NCI-H69 (cell line): ENCODE measurements at regions not wholly inside any gene's neighbourhood (a gene's known extent, or its start where the extent isn't known, plus 50 kb on each side); places are given as distances from the start of the nearest gene placed in this dataset.

Experiments
- DNase-seq: peaks from one replicate; lab custom pipeline; 2025; lab: John Stamatoyannopoulos, UW

- DNase-seq, result no peak
Measured at GRCh38 chr6:90435207-90435899, 138.7 kb upstream of the BACH2 start.

- DNase-seq, result no peak
Measured at GRCh38 chr6:90434094-90434493, 137.5 kb upstream of the BACH2 start.

- DNase-seq, result no peak
Measured at GRCh38 chr6:90432937-90433336, 136.3 kb upstream of the BACH2 start.

- DNase-seq, result no peak
Measured at GRCh38 chr6:90432041-90432775, 135.6 kb upstream of the BACH2 start.

- DNase-seq, result no peak
Measured at GRCh38 chr6:90431576-90431975, 134.9 kb upstream of the BACH2 start.

- no peak for DNase-seq
Measured at GRCh38 chr6:90429713-90430112, 133.1 kb upstream of the BACH2 start.

- no peak for DNase-seq
Measured at GRCh38 chr6:90428514-90428913, 131.9 kb upstream of the BACH2 start.

- no peak for DNase-seq
Measured at GRCh38 chr6:90425161-90425641, 128.6 kb upstream of the BACH2 start.

- no peak for DNase-seq
Measured at GRCh38 chr6:90424580-90424979, 127.9 kb upstream of the BACH2 start.

- no peak for DNase-seq
Measured at GRCh38 chr6:90421666-90422065, 125.0 kb upstream of the BACH2 start.

- no peak for DNase-seq
Measured at GRCh38 chr6:90420500-90420899, 123.9 kb upstream of the BACH2 start.

GRCh38 chr6:90417385-90417784, 120.7 kb upstream of the BACH2 start:
- no peak for DNase-seq

- DNase-seq, result no peak
Measured at GRCh38 chr6:90416322-90416721, 119.7 kb upstream of the BACH2 start.

GRCh38 chr6:90415178-90415577, 118.5 kb upstream of the BACH2 start:
- DNase-seq, result no peak

- no peak for DNase-seq
Measured at GRCh38 chr6:90414352-90414751, 117.7 kb upstream of the BACH2 start.

GRCh38 chr6:90413867-90414266, 117.2 kb upstream of the BACH2 start:
- peak; percentile 79 for DNase-seq

GRCh38 chr6:90413396-90413795, 116.8 kb upstream of the BACH2 start:
- no peak for DNase-seq

- no peak for DNase-seq
Measured at GRCh38 chr6:90412538-90413369, 116.1 kb upstream of the BACH2 start.

GRCh38 chr6:90411292-90411781, 114.7 kb upstream of the BACH2 start:
- DNase-seq, result peak; percentile 7

GRCh38 chr6:90409700-90410099, 113.1 kb upstream of the BACH2 start:
- no peak for DNase-seq

GRCh38 chr6:90406957-90407356, 110.3 kb upstream of the BACH2 start:
- DNase-seq, result no peak

GRCh38 chr6:90406142-90406794, 109.6 kb upstream of the BACH2 start:
- no peak for DNase-seq
